GM12875 (cell line): ENCODE measurements at regions not wholly inside any gene's neighbourhood (a gene's known extent, or its start where the extent isn't known, plus 50 kb on each side); places are given as distances from the start of the nearest gene placed in this dataset.

Experiments
- H3K4me3 ChIP-seq: one replicate; pipeline ENCODE4 v1.5.1; 2011; ENCODE audit warnings: low read depth, low read length, control low read depth
- TF ChIP-seq, protein P1 (sequence below): IDR thresholded peaks from 2 replicates; pipeline ENCODE4 v1.5.1; 2011; ENCODE audit warnings: low read depth, mild to moderate bottlenecking, control low read depth, inconsistent platforms, low read length, moderate library complexity, borderline replicate concordance; ENCODE audit not compliant: insufficient read depth

DNA sequence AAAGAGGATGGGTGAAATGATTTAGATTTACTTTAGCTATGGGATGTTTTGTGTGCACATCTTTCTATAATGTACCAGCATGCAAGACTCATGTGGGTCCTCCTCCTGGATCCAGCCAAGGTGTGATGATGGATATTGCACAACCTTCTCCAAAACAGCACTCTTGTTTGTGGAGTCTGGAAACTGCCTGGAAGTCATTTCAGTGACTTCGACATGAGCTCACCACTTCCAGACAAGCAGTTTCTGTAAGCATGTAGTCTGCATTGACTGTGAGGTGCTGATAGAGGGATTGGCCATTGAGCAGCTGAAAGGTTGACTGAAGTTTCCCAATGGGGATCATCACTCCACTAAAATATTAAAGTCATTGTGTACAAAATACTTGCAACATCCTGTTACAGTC lies 154.0 kb downstream of the TRIB2 start:
- TF ChIP-seq, protein P1, sequence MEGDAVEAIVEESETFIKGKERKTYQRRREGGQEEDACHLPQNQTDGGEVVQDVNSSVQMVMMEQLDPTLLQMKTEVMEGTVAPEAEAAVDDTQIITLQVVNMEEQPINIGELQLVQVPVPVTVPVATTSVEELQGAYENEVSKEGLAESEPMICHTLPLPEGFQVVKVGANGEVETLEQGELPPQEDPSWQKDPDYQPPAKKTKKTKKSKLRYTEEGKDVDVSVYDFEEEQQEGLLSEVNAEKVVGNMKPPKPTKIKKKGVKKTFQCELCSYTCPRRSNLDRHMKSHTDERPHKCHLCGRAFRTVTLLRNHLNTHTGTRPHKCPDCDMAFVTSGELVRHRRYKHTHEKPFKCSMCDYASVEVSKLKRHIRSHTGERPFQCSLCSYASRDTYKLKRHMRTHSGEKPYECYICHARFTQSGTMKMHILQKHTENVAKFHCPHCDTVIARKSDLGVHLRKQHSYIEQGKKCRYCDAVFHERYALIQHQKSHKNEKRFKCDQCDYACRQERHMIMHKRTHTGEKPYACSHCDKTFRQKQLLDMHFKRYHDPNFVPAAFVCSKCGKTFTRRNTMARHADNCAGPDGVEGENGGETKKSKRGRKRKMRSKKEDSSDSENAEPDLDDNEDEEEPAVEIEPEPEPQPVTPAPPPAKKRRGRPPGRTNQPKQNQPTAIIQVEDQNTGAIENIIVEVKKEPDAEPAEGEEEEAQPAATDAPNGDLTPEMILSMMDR = no peak
- H3K4me3 ChIP-seq = no peak overlapping the region

DNA sequence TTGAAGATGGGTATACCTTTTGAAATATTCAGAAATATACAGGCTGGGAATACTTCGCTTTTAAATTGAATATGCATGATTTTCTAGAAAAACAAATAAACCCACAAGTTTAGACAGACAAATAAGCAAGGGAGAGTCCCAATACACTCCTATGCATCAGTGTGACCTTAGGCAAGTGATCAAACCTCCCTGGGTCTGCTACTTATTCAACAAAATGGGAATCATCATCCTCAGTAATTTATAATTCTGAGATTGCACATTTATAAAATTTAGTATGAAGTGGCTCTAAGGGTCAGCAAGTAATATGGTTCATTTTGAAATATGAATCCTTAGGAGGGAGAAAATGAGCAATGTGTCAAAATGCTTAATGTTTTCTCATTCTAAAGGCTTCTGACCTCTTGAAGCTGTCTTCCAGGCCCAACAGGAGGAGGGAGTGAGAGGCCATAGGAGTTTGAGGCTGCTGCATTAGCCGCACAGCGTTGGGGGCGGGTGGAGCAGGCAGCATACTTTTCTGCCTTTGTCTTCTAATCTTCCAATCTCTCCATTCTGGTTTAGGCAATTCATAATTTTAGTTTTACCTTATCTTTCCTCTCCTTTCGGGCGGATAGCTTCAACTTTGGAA lies 155.1 kb downstream of the TRIB2 start:
- no peak overlapping the region for H3K4me3 ChIP-seq
- TF ChIP-seq, protein P1 = no peak

DNA sequence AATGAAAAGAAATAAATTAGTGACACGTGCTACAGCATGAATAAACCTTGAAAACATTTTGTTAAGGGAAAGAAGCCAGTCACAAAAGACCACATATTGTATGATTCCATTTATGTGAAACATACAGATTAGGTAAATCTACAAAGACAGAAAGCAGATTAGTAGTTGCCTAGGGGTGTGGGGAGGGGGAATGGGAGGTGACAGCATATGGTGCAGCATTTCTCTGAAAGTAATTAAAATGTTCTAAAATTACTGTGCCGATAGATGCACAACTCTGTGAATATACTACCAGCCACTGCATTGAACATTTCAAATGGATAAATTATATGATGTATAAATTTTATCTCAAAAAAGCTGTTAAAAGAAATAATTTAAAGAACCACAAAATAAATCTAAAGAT lies 161.0 kb downstream of the TRIB2 start:
- TF ChIP-seq, protein P1 = no peak
- H3K4me3 ChIP-seq = no peak overlapping the region

DNA sequence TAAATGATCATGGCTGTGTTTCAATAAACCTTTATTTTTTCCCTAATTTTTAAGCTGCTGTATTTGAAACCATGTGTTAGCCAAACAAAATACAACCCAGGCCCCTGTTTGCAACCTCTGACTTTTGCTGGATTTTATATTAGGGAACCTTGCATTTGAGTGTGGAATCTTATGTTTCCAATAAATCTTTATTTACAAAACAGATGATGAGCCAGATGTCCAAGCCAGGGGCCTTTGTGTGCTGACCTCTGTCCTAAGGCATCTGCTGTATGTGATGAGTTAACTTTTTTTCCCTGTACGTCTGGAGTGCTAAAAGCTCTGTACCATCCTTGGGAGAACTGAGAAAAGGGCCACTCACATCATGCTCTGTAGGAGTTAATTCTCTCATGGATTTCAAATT lies 162.9 kb downstream of the TRIB2 start:
- TF ChIP-seq, protein P1 = no peak
- no peak overlapping the region for H3K4me3 ChIP-seq

DNA sequence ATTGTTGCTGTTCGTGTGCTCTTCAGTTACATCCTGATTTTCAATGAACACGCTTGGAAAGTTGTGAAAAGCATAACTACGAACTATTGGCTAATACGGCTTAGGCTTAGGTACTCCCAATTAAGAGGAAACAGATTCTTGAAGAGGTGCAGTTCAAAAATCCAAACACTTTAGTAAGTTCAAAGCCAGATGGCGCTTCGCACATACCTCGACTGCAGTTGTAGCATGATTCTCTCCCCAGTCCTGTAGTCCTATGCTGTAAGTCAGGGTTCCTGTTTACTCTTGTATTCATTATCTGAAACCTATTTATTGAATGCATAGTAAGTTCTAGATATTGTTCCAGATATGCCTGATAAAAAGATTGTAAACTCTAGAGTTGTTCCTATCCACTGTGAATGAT lies 165.2 kb downstream of the TRIB2 start:
- H3K4me3 ChIP-seq = no peak overlapping the region
- TF ChIP-seq, protein P1 = no peak

DNA sequence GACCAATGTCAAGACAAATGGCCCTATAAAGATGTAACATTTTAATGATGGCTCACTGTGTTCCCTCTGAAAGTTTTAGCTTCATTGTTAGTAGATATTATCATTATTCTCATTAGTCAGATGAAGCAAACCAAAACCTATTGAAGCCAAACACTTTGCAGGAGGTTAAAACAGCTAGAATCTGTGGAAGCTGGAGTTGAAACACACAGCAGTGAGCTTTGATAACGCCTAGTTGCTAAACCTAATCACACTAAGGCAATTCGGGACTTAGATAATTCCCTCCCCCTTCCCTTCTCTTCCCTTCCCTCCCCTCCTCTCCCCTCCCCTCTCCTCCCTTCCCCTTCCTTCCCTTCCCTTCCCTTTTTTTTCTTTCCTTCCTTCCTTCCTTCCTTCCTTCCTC lies 165.7 kb downstream of the TRIB2 start:
- no peak overlapping the region for H3K4me3 ChIP-seq
- TF ChIP-seq, protein P1 = no peak

DNA sequence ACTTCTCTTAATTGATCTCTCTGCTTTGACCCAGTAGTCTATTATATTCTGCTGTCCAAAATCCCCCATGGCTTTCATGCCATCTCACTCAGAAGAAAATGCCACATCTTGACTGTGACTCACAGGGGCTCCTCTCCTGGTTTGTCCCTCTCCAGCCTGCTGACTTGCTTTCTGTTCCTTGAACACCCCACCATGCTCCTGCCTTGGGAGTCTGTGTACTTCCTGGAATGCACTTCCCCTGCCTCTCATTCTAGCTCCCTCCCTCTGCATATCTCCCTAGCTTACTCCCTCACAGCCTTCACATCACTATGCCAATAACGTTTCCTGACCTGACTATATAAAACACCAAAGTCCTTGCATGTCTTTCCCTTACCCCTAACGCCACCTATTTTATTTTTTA lies 167.2 kb downstream of the TRIB2 start:
- TF ChIP-seq, protein P1 = no peak
- H3K4me3 ChIP-seq = no peak overlapping the region
